Endothelial cell of umbilical vein (primary cell): ENCODE measurements at regions not wholly inside any gene's neighbourhood (a gene's known extent, or its start where the extent isn't known, plus 50 kb on each side); places are given as distances from the start of the nearest gene placed in this dataset.

Source experiments
- EZH2 ChIP-seq: IDR thresholded peaks from 2 replicates; pipeline ENCODE4 v1.6.1; 2012; ENCODE audit warnings: borderline replicate concordance, low read depth, mild to moderate bottlenecking, moderate library complexity, low read length, inconsistent platforms; ENCODE audit not compliant: severe bottlenecking
- JUN ChIP-seq: IDR thresholded peaks from 2 replicates; pipeline ENCODE4 v1.6.1; 2011; ENCODE audit warnings: borderline replicate concordance, low read depth; ENCODE audit not compliant: insufficient read length, insufficient read depth
- MYC ChIP-seq: IDR thresholded peaks from one replicate; pipeline ENCODE4 v1.6.1; 2011; ENCODE audit warnings: mild to moderate bottlenecking, low read depth, low read length
- POLR2A ChIP-seq: IDR thresholded peaks from 2 replicates; pipeline ENCODE4 v1.6.1; 2012; ENCODE audit warnings: low read depth, mild to moderate bottlenecking, control low read depth, low read length
- TF ChIP-seq, protein P1 (sequence below), 2 donors: IDR thresholded peaks; 1 replicate in 1 of 2; 2 replicates in 1 of 2; pipeline ENCODE4 v1.5.1; 2011; ENCODE audit warnings: low read length in 2 of 2, mild to moderate bottlenecking in 2 of 2, moderate library complexity in 2 of 2, control low read depth in 1 of 2, inconsistent platforms in 1 of 2, low read depth in 1 of 2; ENCODE audit not compliant: insufficient read depth in 1 of 2; ENCODE audit errors: extremely low read depth in 1 of 2
- TF ChIP-seq, protein P2 (sequence below): IDR thresholded peaks from 2 replicates; pipeline ENCODE4 v1.6.1; 2011; ENCODE audit not compliant: insufficient read depth, insufficient read length

DNA sequence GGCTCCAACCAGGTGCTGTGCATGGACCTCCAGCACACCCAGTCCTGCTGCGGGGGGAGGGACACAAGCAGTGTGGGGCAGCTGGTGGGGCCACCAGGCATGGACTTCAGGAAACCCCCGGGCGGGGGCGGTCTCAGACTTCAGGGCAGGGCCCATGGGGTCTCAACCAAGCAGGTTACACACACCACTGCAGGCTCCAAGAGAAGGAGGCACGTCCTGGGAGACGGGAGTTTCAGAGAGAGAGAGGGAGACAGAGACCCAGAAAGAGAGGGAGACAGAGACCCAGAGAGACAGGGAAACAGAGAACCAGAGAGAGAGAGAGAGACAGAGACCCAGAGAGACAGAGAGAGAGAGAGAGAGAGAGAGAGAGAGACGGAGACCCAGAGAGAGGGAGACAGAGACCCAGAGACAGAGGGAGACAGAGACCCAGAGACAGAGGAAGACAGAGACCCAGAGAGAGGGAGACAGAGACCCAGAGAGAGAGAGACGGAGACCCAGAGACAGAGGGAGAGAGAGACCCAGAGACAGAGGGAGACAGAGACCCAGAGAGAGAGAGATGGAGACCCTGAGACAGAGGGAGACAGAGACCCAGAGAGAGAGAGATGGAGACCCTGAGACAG lies 128.9 kb downstream of the NCOR2 start:
- TF ChIP-seq, protein P1, sequence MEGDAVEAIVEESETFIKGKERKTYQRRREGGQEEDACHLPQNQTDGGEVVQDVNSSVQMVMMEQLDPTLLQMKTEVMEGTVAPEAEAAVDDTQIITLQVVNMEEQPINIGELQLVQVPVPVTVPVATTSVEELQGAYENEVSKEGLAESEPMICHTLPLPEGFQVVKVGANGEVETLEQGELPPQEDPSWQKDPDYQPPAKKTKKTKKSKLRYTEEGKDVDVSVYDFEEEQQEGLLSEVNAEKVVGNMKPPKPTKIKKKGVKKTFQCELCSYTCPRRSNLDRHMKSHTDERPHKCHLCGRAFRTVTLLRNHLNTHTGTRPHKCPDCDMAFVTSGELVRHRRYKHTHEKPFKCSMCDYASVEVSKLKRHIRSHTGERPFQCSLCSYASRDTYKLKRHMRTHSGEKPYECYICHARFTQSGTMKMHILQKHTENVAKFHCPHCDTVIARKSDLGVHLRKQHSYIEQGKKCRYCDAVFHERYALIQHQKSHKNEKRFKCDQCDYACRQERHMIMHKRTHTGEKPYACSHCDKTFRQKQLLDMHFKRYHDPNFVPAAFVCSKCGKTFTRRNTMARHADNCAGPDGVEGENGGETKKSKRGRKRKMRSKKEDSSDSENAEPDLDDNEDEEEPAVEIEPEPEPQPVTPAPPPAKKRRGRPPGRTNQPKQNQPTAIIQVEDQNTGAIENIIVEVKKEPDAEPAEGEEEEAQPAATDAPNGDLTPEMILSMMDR (IDR thresholded peaks at IDR 0.05; ENCODE audit: extremely low read depth in 1 of 2, insufficient read depth in 1 of 2, low read depth in 1 of 2, low read length in 2 of 2), result no peak
- TF ChIP-seq JUN (no peak), EZH2 (no peak), MYC (no peak), POLR2A (no peak)
- TF ChIP-seq, protein P2, sequence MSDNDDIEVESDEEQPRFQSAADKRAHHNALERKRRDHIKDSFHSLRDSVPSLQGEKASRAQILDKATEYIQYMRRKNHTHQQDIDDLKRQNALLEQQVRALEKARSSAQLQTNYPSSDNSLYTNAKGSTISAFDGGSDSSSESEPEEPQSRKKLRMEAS, result no peak
